WERI-Rb-1 (cell line): ENCODE measurements at regions not wholly inside any gene's neighbourhood (a gene's known extent, or its start where the extent isn't known, plus 50 kb on each side); places are given as distances from the start of the nearest gene placed in this dataset.

Experiments used
- DNase-seq: peaks from one replicate; pipeline ENCODE4 v3.0.0-alpha.2; 2020
- H3K27ac ChIP-seq: fragments of 250-450 bp; sonication (Bioruptor Pico); 2 replicates; pipeline ENCODE4 v1.5.1; 2020; ENCODE audit warnings: mild to moderate bottlenecking, moderate library complexity
- H3K27me3 ChIP-seq: fragments of 250-450 bp; sonication (Bioruptor Pico); 2 replicates; pipeline ENCODE4 v1.5.1; 2021; ENCODE audit warnings: mild to moderate bottlenecking, low read depth, moderate library complexity; ENCODE audit not compliant: insufficient read depth, severe bottlenecking
- H3K36me3 ChIP-seq: fragments of 250-450 bp; sonication (Bioruptor Pico); 2 replicates; pipeline ENCODE4 v1.5.1; 2020; ENCODE audit warnings: mild to moderate bottlenecking, moderate library complexity
- H3K4me3 ChIP-seq: 2 replicates; pipeline ENCODE4 v1.5.1; 2011; ENCODE audit warnings: low read depth, mild to moderate bottlenecking, control low read depth, low read length
- H3K9me3 ChIP-seq: fragments of 250-450 bp; sonication (Bioruptor Pico); 2 replicates; pipeline ENCODE4 v1.5.1; 2021; ENCODE audit warnings: mild to moderate bottlenecking, moderate library complexity; ENCODE audit not compliant: severe bottlenecking
- CTCF ChIP-seq: IDR thresholded peaks from 2 replicates; pipeline ENCODE4 v1.5.1; 2011; ENCODE audit warnings: low read depth, mild to moderate bottlenecking, control low read depth, inconsistent platforms, low read length

- no peaks in the 10 kb centered on the region for H3K9me3 ChIP-seq
- H3K27me3 ChIP-seq = no peaks in the 10 kb centered on the region
- no peak for TF ChIP-seq CTCF
- H3K36me3 ChIP-seq = no peaks in the 10 kb centered on the region
- no peak overlapping the region for H3K4me3 ChIP-seq
- DNase-seq = no peak
- no peak overlapping the region for H3K27ac ChIP-seq
Observed at GRCh38 chr16:9463461-9463860, 372.0 kb downstream of the HAPSTR1 start.

GRCh38 chr16:9465161-9465560, 373.7 kb downstream of the HAPSTR1 start:
- no peaks in the 10 kb centered on the region for H3K9me3 ChIP-seq
- DNase-seq = no peak
- TF ChIP-seq CTCF = no peak

GRCh38 chr16:9469512-9469911, 378.1 kb downstream of the HAPSTR1 start:
- H3K27ac ChIP-seq = no peak overlapping the region
- H3K36me3 ChIP-seq = no peaks in the 10 kb centered on the region
- no peak for TF ChIP-seq CTCF
- no peaks in the 10 kb centered on the region for H3K9me3 ChIP-seq
- H3K27me3 ChIP-seq = no peaks in the 10 kb centered on the region
- DNase-seq = no peak
- no peak overlapping the region for H3K4me3 ChIP-seq

More at GRCh38 chr16:9465161-9465560, 373.7 kb downstream of the HAPSTR1 start:
- Histone ChIP-seq H3K4me3 (no peak overlapping the region), H3K27ac (no peak overlapping the region), H3K36me3 (no peaks in the 10 kb centered on the region), H3K27me3 (no peaks in the 10 kb centered on the region)

GRCh38 chr16:9476744-9477143, 385.3 kb downstream of the HAPSTR1 start:
- Histone ChIP-seq H3K4me3 (no peak overlapping the region), H3K36me3 (no peaks in the 10 kb centered on the region), H3K27me3 (no peaks in the 10 kb centered on the region), H3K9me3 (no peaks in the 10 kb centered on the region), H3K27ac (no peak overlapping the region)
- DNase-seq = no peak
- no peak for TF ChIP-seq CTCF

- no peak for DNase-seq
Observed at GRCh38 chr16:9479008-9479407, 387.6 kb downstream of the HAPSTR1 start.

More at GRCh38 chr16:9479008-9479407, 387.6 kb downstream of the HAPSTR1 start:
- no peaks in the 10 kb centered on the region for H3K9me3 ChIP-seq
- H3K27me3 ChIP-seq = no peaks in the 10 kb centered on the region
- TF ChIP-seq CTCF = no peak
- H3K4me3 ChIP-seq = no peak overlapping the region
- H3K27ac ChIP-seq = no peak overlapping the region
- no peaks in the 10 kb centered on the region for H3K36me3 ChIP-seq
